GM18868 (cell line): ENCODE measurements at regions not wholly inside any gene's neighbourhood (a gene's known extent, or its start where the extent isn't known, plus 50 kb on each side); places are given as distances from the start of the nearest gene placed in this dataset.

ENCODE experiments used
- ATAC-seq: cut with Tn5 transposase; IDR thresholded peaks from one replicate; pipeline ENCODE4 v1.9.1; 2021; ENCODE audit warnings: mild to moderate bottlenecking, moderate library complexity; ENCODE audit not compliant: unreplicated experiment

GRCh38 chr5:130731839-130732238 is 433.2 kb downstream of the HINT1 start:
- ATAC-seq, result no peak

- no peak for ATAC-seq
Observed at GRCh38 chr5:130729541-130729940, 435.5 kb downstream of the HINT1 start.

- ATAC-seq, result no peak
Observed at GRCh38 chr5:130727830-130728229, 437.2 kb downstream of the HINT1 start.

GRCh38 chr5:130724658-130725057 is 440.4 kb downstream of the HINT1 start:
- ATAC-seq, result peak; percentile 50

- peak; percentile 31 for ATAC-seq
Observed at GRCh38 chr5:130720355-130720754, 444.7 kb downstream of the HINT1 start.

- no peak for ATAC-seq
Observed at GRCh38 chr5:130715541-130715940, 449.5 kb downstream of the HINT1 start.

- no peak for ATAC-seq
Observed at GRCh38 chr5:130714200-130714599, 450.9 kb downstream of the HINT1 start.

- ATAC-seq, result no peak
Observed at GRCh38 chr5:130712324-130712723, 452.7 kb downstream of the HINT1 start.

- ATAC-seq, result no peak
Observed at GRCh38 chr5:130710596-130710995, 454.5 kb downstream of the HINT1 start.

- ATAC-seq, result no peak
Observed at GRCh38 chr5:130708754-130709153, 456.3 kb downstream of the HINT1 start.

GRCh38 chr5:130706696-130707095 is 458.4 kb downstream of the HINT1 start:
- ATAC-seq, result no peak

- no peak for ATAC-seq
Observed at GRCh38 chr5:130705368-130705767, 459.7 kb downstream of the HINT1 start.

- no peak for ATAC-seq
Observed at GRCh38 chr5:130693509-130693908, 471.5 kb downstream of the HINT1 start.

- ATAC-seq, result no peak
Observed at GRCh38 chr5:130692770-130693169, 472.3 kb downstream of the HINT1 start.

GRCh38 chr5:130689831-130690230 is 475.2 kb downstream of the HINT1 start:
- no peak for ATAC-seq

- ATAC-seq, result no peak
Observed at GRCh38 chr5:130687085-130687733, 477.8 kb downstream of the HINT1 start.

GRCh38 chr5:130678637-130679036 is 486.4 kb downstream of the HINT1 start:
- ATAC-seq, result no peak

- ATAC-seq, result no peak
Observed at GRCh38 chr5:130666462-130666861, 498.6 kb downstream of the HINT1 start.

GRCh38 chr5:130652176-130652575 is 512.9 kb downstream of the HINT1 start:
- ATAC-seq, result no peak

- no peak for ATAC-seq
Observed at GRCh38 chr5:130651440-130651839, 513.6 kb downstream of the HINT1 start.

GRCh38 chr5:130643321-130643720 is 521.7 kb downstream of the HINT1 start:
- ATAC-seq, result no peak

GRCh38 chr5:130642461-130642860 is 522.6 kb downstream of the HINT1 start:
- ATAC-seq, result no peak

GRCh38 chr5:130627145-130627544 is 537.9 kb downstream of the HINT1 start:
- no peak for ATAC-seq
